HepG2 (cell line): ENCODE measurements at regions not wholly inside any gene's neighbourhood (a gene's known extent, or its start where the extent isn't known, plus 50 kb on each side); places are given as distances from the start of the nearest gene placed in this dataset.

Experiments
- ATAC-seq: fragments of 200-7000 bp; cut with Tn5 transposase; 3 replicates; pipeline ENCODE4 v1.9.1; 2020; ENCODE audit warnings: mild to moderate bottlenecking, moderate library complexity
- BruUV-seq: library from RNA; stranded (reverse); fragments of 400-500 nt; replicated peaks from 2 replicates; lab custom pipeline; 2021; lab: Mats Ljungman, UMichigan
- CTCF ChIA-PET: fragments of 300-600 bp; formaldehyde crosslinking; extraction: SDS; loops from one replicate; lab custom pipeline; 2021; ENCODE audit warnings: low total read pairs, inconsistent platforms, low intra/inter-chr PET ratio; lab: Yijun Ruan, JAX
- POLR2A ChIA-PET: fragments of 350-600 bp; sonication (Branson Sonifier 250); formaldehyde crosslinking; loops from one replicate; lab custom pipeline; 2020; ENCODE audit warnings: antibody characterized with exemption, inconsistent platforms; lab: Yijun Ruan, JAX
- DNase-seq: peaks from one replicate; pipeline ENCODE4 v3.0.0-alpha.2; 2015; ENCODE audit warnings: low spot score
- FAIRE-seq: peaks from 3 replicates; lab custom pipeline; 2011; peaks lifted over from hg19 to GRCh38; lab: Jason Lieb, UNC
- H2AFZ ChIP-seq: one replicate; pipeline ENCODE4 v1.6.1; 2011; ENCODE audit warnings: low read length, inconsistent platforms
- H3K27ac ChIP-seq: fragments of 300-600 bp; 3 replicates; pipeline ENCODE4 v1.8.0; 2011; ENCODE audit warnings: mixed run types, mild to moderate bottlenecking, mixed read lengths, low read length, inconsistent platforms; ENCODE audit not compliant: insufficient read depth; ENCODE audit errors: extremely low read length
- H3K27me3 ChIP-seq, 2 experiments: fragments of 200-600 bp in 1 of 2; 2 replicates in 1 of 2; 3 replicates in 1 of 2; pipeline versions ENCODE4 v1.6.0 to v1.8.0; 2011; ENCODE audit warnings: low read length in 2 of 2, mild to moderate bottlenecking in 2 of 2, moderate library complexity in 2 of 2, inconsistent platforms in 1 of 2; ENCODE audit not compliant: insufficient read depth in 2 of 2, control insufficient read depth in 1 of 2
- H3K36me3 ChIP-seq, 2 experiments: fragments of 200-600 bp in 1 of 2; replicated peaks in 1 of 2; 2 replicates in 1 of 2; 3 replicates in 1 of 2; pipeline versions ENCODE4 v1.5.1 to v1.8.0; 2011; ENCODE audit warnings: low read length in 2 of 2, inconsistent platforms in 1 of 2; ENCODE audit not compliant: insufficient read depth in 2 of 2, control insufficient read depth in 1 of 2
- H3K4me1 ChIP-seq: 2 replicates; pipeline ENCODE4 v1.5.1; 2012; ENCODE audit warnings: low read length, inconsistent platforms; ENCODE audit not compliant: insufficient read depth
- H3K4me2 ChIP-seq: 2 replicates; pipeline ENCODE4 v1.6.0; 2011; ENCODE audit warnings: low read depth, low read length, inconsistent platforms
- H3K4me3 ChIP-seq, 3 experiments: fragments of 200-600 bp in 1 of 3; sonication (generic), shearing (Covaris generic) in 1 of 3; replicated peaks in 1 of 3; 2 replicates each; pipeline ENCODE4 v1.5.1; 2011 to 2016; ENCODE audit warnings: low read length in 3 of 3, inconsistent platforms in 2 of 3, low read depth in 2 of 3, mild to moderate bottlenecking in 2 of 3, control low read depth in 1 of 3, mixed read lengths in 1 of 3; ENCODE audit not compliant: insufficient read depth in 1 of 3
- H3K79me2 ChIP-seq: one replicate; pipeline ENCODE4 v1.6.1; 2011; ENCODE audit warnings: low read length, inconsistent platforms; ENCODE audit not compliant: insufficient read depth
- H3K9ac ChIP-seq: 2 replicates; pipeline ENCODE4 v1.6.0; 2011; ENCODE audit warnings: mild to moderate bottlenecking, low read depth, low read length, inconsistent platforms; ENCODE audit not compliant: insufficient read depth
- H3K9me3 ChIP-seq: 2 replicates; pipeline ENCODE4 v1.5.1; 2012; ENCODE audit warnings: mild to moderate bottlenecking, low read length
- H4K20me1 ChIP-seq: 2 replicates; pipeline ENCODE4 v1.6.0; 2011; ENCODE audit warnings: inconsistent platforms, mild to moderate bottlenecking, low read length, moderate library complexity; ENCODE audit not compliant: insufficient read depth
- CBX5 ChIP-seq: sonication (generic); formaldehyde crosslinking; IDR thresholded peaks from 2 replicates; pipeline ENCODE4 v1.4.0; 2020; ENCODE audit warnings: missing genetic modification reagents, borderline replicate concordance
- FOXK2 ChIP-seq: fragments of 450-650 bp; IDR thresholded peaks from 2 replicates; pipeline ENCODE4 v1.6.1; 2016
- KDM4B ChIP-seq: sonication (generic); formaldehyde crosslinking; IDR thresholded peaks from 2 replicates; pipeline ENCODE4 v1.4.0; 2020; ENCODE audit warnings: missing genetic modification reagents
- KDM6A ChIP-seq: IDR thresholded peaks from 2 replicates; pipeline ENCODE4 v1.6.1; 2016; ENCODE audit warnings: low read depth
- MYPOP ChIP-seq: sonication (generic); formaldehyde crosslinking; IDR thresholded peaks from 2 replicates; pipeline ENCODE4 v1.8.1; 2023; ENCODE audit warnings: mild to moderate bottlenecking, moderate library complexity, missing genetic modification reagents
- NFIC ChIP-seq: IDR thresholded peaks from 2 replicates; pipeline ENCODE4 v1.6.1; 2012; ENCODE audit warnings: mild to moderate bottlenecking, low read length, inconsistent platforms
- RARA ChIP-seq: IDR thresholded peaks from 2 replicates; pipeline ENCODE4 v1.6.1; 2016; ENCODE audit warnings: missing genetic modification reagents, missing compliant biosample characterization
- REL ChIP-seq: sonication (generic); formaldehyde crosslinking; conservative IDR thresholded peaks from 2 replicates; pipeline ENCODE4 v1.8.0; 2022; ENCODE audit warnings: mild to moderate bottlenecking, missing genetic modification reagents, moderate library complexity
- TAF15 ChIP-seq: fragments of 200-400 bp; formaldehyde crosslinking; IDR thresholded peaks from one replicate; pipeline ENCODE4 v1.6.1; 2018; ENCODE audit warnings: mild to moderate bottlenecking, low read depth, low read length; ENCODE audit not compliant: poor library complexity, severe bottlenecking
- ZFP1 ChIP-seq: IDR thresholded peaks from 2 replicates; pipeline ENCODE4 v1.6.1; 2016
- ZHX1 ChIP-seq: sonication (generic); formaldehyde crosslinking; IDR thresholded peaks from 2 replicates; pipeline ENCODE4 v1.8.1; 2022; ENCODE audit warnings: low read depth, mild to moderate bottlenecking, missing genetic modification reagents
- ZNF138 ChIP-seq: sonication (generic); formaldehyde crosslinking; IDR thresholded peaks from 2 replicates; pipeline ENCODE4 v1.5.0; 2020; ENCODE audit warnings: mild to moderate bottlenecking, low read depth, missing genetic modification reagents
- ZNF552 ChIP-seq: sonication (generic); formaldehyde crosslinking; IDR thresholded peaks from 2 replicates; pipeline ENCODE4 v1.9.0; 2022; ENCODE audit warnings: missing genetic modification reagents, mild to moderate bottlenecking, borderline replicate concordance
- ZNF558 ChIP-seq: sonication (generic); formaldehyde crosslinking; IDR thresholded peaks from 2 replicates; pipeline ENCODE4 v1.9.0; 2022; ENCODE audit warnings: mild to moderate bottlenecking, missing genetic modification reagents, borderline replicate concordance
- ZNF674 ChIP-seq: sonication (generic); formaldehyde crosslinking; IDR thresholded peaks from 2 replicates; pipeline ENCODE4 v1.5.0; 2020; ENCODE audit warnings: low read depth, mild to moderate bottlenecking, missing genetic modification reagents
- WGBS: methylation state at CpG from one replicate; pipeline ENCODE4 v1.1.6; 2017; ENCODE audit warnings: low lambda C conversion rate; 5-methylcytosine and 5-hydroxymethylcytosine counted together
- in situ Hi-C: cut with HindIII; loops from 2 replicates; pipeline ENCODE4 v1.10.0; 2017; ENCODE audit warnings: low pct_unique_long_range_greater_than_20kb; ENCODE audit not compliant: extremely low pct_ligation_motif_present
- intact Hi-C: fragments of 100-400 bp; cut with micrococcal nuclease; formaldehyde crosslinking; loops from one replicate; pipeline ENCODE4 v1.10.0; 2022; ENCODE audit not compliant: unreplicated experiment

- TF ChIP-seq ZHX1 (CRISPR knock-in tag) (no peak), KDM4B (CRISPR knock-in tag) (no peak)
These were observed 356.9 kb upstream of the LMO3 start (continued) for GRCh38 chr12:16962889-16963288.

- no peaks in the 10 kb centered on the region for H3K79me2 ChIP-seq
- no peaks in the 10 kb centered on the region for H3K9me3 ChIP-seq
- no peak for TF ChIP-seq CBX5 (CRISPR knock-in tag)
- TF ChIP-seq REL (CRISPR knock-in tag) = no peak
- TF ChIP-seq FOXK2 = no peak
- TF ChIP-seq ZFP1 (CRISPR knock-in tag) = no peak
- no peak for TF ChIP-seq MYPOP
- no peak for TF ChIP-seq ZNF138 (CRISPR knock-in tag)
- TF ChIP-seq RARA (CRISPR knock-in tag) = no peak
- TF ChIP-seq TAF15 = no peak
- TF ChIP-seq NFIC = no peak
- TF ChIP-seq ZNF674 (CRISPR knock-in tag) = no peak
- no peak for TF ChIP-seq KDM6A (CRISPR knock-in tag)
- no peak for TF ChIP-seq ZNF552 (CRISPR knock-in tag)
- no peak for TF ChIP-seq ZNF558 (CRISPR knock-in tag)
- DNase-seq = no peak
- no peak overlapping the region for H3K27ac ChIP-seq
- no peak for FAIRE-seq
- in situ Hi-C loops (no loop called here), intact Hi-C loops (no loop called here)
- no peak for ATAC-seq
- no TSS peak for BruUV-seq
- no peak overlapping the region for H3K4me2 ChIP-seq
- H3K9ac ChIP-seq = no peak overlapping the region
- ChIA-PET CTCF (no interaction called here), POLR2A (no interaction called here)
- no peaks in the 10 kb centered on the region for H3K27me3 ChIP-seq
- no peaks in the 10 kb centered on the region for H4K20me1 ChIP-seq
- no peaks in the 10 kb centered on the region for H3K36me3 ChIP-seq
- 5% methylated on average over 5 of the region's 5 CpGs for WGBS
- H3K4me1 ChIP-seq = no peaks in the 10 kb centered on the region
- H2AFZ ChIP-seq = no peak overlapping the region
- H3K4me3 ChIP-seq = no peak overlapping the region
These were observed 349.2 kb upstream of the LMO3 start for GRCh38 chr12:16955083-16955657.
